Endodermal cell (in vitro differentiated cells): ENCODE measurements at regions not wholly inside any gene's neighbourhood (a gene's known extent, or its start where the extent isn't known, plus 50 kb on each side); places are given as distances from the start of the nearest gene placed in this dataset.

ENCODE experiments used
- DNase-seq: peaks from one replicate; pipeline ENCODE4 v3.0.0-alpha.2; 2017
- H3K27ac ChIP-seq: 2 replicates; pipeline ENCODE4 v1.5.1; 2013; ENCODE audit warnings: mild to moderate bottlenecking, low read depth, low read length, moderate library complexity
- H3K27me3 ChIP-seq: 2 replicates; pipeline ENCODE4 v1.6.1; 2013; ENCODE audit warnings: mild to moderate bottlenecking, low read length, moderate library complexity; ENCODE audit not compliant: insufficient read depth, control insufficient read depth, poor library complexity, severe bottlenecking
- H3K36me3 ChIP-seq: 2 replicates; pipeline ENCODE4 v1.7.0; 2013; ENCODE audit warnings: mild to moderate bottlenecking, low read length, moderate library complexity; ENCODE audit not compliant: control insufficient read depth, insufficient read depth
- H3K4me1 ChIP-seq: one replicate; pipeline ENCODE4 v1.7.0; 2013; ENCODE audit warnings: low read length; ENCODE audit not compliant: control insufficient read depth, insufficient read depth
- H3K4me3 ChIP-seq: 2 replicates; pipeline ENCODE4 v1.5.1; 2013; ENCODE audit warnings: mild to moderate bottlenecking, low read length, moderate library complexity
- H3K9ac ChIP-seq: 2 replicates; pipeline ENCODE4 v1.6.1; 2013; ENCODE audit warnings: mild to moderate bottlenecking, low read length, moderate library complexity; ENCODE audit not compliant: poor library complexity, severe bottlenecking; ENCODE audit errors: extremely low read depth
- H3K9me3 ChIP-seq: 2 replicates; pipeline ENCODE4 v1.6.1; 2013; ENCODE audit warnings: mild to moderate bottlenecking, low read length, moderate library complexity; ENCODE audit not compliant: control insufficient read depth
- H3K27ac Mint-ChIP-seq: 2 replicates; pipeline ENCODE4 v1.8.0; 2020; ENCODE audit warnings: mixed read lengths
- H3K27me3 Mint-ChIP-seq: 2 replicates; pipeline ENCODE4 v1.8.0; 2021; ENCODE audit warnings: mild to moderate bottlenecking, mixed read lengths; ENCODE audit not compliant: insufficient read depth
- H3K36me3 Mint-ChIP-seq: 2 replicates; pipeline ENCODE4 v1.8.0; 2020; ENCODE audit warnings: low read depth, mixed read lengths
- H3K4me1 Mint-ChIP-seq: 2 replicates; pipeline ENCODE4 v1.8.0; 2020; ENCODE audit warnings: mixed read lengths
- H3K4me3 Mint-ChIP-seq: 2 replicates; pipeline ENCODE4 v1.8.0; 2020; ENCODE audit warnings: mild to moderate bottlenecking, moderate library complexity, mixed read lengths
- H3K9me3 Mint-ChIP-seq: 2 replicates; pipeline ENCODE4 v1.8.0; 2020; ENCODE audit warnings: mild to moderate bottlenecking, mixed read lengths
- WGBS, 2 experiments: methylation state at CpG; one replicate each; pipeline versions ENCODE4 v1.1.5 to v1.1.7; 2013; ENCODE audit warnings: missing lambda C conversion rate in 2 of 2, mixed read lengths in 1 of 2; ENCODE audit not compliant: insufficient coverage in 1 of 2, insufficient read length in 1 of 2; 5-methylcytosine and 5-hydroxymethylcytosine counted together
- TF ChIP-seq, protein P1 (sequence below): fragments of 200-600 bp; sonication (generic); conservative IDR thresholded peaks from 2 replicates; pipeline ENCODE4 v1.5.0; 2021; ENCODE audit warnings: antibody characterized with exemption, mild to moderate bottlenecking

DNA sequence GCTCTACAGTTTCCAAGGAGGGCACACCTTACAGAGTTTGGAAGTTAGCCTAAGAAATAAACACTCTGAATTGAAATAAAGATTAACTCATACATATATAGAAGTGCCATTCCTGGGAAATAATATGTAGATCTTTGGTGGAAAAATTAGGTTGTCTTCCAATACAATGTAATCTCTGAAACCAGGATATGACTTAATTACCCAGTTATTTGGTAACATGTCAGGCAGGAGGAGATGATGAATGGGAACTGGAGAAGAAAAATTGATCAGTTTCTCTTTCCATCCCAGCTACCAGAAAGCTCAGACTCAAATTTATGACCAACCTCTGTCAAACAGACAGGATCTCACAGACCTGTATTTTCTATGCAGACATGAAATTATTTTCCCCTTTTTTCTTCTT is 215.2 kb upstream of the SNX2 start:
- H3K27me3 Mint-ChIP-seq = no peaks in the 10 kb centered on the region
- Histone ChIP-seq H3K4me1 (no peaks in the 10 kb centered on the region), H3K9me3 (peaks cover 5% of the 10 kb centered on the region), H3K27me3 (no peaks in the 10 kb centered on the region), H3K4me3 (no peak overlapping the region), H3K27ac (no peak overlapping the region), H3K36me3 (no peaks in the 10 kb centered on the region), H3K9ac (no peak overlapping the region)
- H3K4me1 Mint-ChIP-seq = peaks cover 9% of the 10 kb centered on the region
- no peak overlapping the region for H3K4me3 Mint-ChIP-seq
- DNase-seq = no peak
- H3K9me3 Mint-ChIP-seq = peaks cover 6% of the 10 kb centered on the region
- TF ChIP-seq, protein P1, sequence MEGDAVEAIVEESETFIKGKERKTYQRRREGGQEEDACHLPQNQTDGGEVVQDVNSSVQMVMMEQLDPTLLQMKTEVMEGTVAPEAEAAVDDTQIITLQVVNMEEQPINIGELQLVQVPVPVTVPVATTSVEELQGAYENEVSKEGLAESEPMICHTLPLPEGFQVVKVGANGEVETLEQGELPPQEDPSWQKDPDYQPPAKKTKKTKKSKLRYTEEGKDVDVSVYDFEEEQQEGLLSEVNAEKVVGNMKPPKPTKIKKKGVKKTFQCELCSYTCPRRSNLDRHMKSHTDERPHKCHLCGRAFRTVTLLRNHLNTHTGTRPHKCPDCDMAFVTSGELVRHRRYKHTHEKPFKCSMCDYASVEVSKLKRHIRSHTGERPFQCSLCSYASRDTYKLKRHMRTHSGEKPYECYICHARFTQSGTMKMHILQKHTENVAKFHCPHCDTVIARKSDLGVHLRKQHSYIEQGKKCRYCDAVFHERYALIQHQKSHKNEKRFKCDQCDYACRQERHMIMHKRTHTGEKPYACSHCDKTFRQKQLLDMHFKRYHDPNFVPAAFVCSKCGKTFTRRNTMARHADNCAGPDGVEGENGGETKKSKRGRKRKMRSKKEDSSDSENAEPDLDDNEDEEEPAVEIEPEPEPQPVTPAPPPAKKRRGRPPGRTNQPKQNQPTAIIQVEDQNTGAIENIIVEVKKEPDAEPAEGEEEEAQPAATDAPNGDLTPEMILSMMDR = no peak
- H3K36me3 Mint-ChIP-seq = no peaks in the 10 kb centered on the region
- no peak overlapping the region for H3K27ac Mint-ChIP-seq

DNA sequence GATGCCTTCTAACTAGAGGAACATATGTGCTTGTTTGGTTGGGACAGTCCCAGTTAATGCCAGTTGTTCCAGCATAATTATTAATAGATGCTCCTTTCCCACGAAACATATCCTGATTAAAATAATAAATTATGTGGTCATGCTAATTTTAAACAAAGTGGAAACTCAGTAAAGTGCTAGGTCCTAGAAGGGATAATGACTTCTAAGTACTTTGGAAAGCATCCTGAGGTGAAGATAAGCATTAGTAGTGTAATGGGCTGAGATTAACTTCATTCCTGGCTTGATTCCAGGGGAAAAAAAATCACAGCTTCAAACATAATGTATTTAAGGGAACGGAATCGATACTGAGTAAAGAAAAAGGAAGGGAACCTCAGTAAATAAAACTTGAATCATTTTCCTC is 213.7 kb upstream of the SNX2 start:
- H3K27ac Mint-ChIP-seq = no peak overlapping the region
- H3K4me1 Mint-ChIP-seq = peaks cover 13% of the 10 kb centered on the region

DNA sequence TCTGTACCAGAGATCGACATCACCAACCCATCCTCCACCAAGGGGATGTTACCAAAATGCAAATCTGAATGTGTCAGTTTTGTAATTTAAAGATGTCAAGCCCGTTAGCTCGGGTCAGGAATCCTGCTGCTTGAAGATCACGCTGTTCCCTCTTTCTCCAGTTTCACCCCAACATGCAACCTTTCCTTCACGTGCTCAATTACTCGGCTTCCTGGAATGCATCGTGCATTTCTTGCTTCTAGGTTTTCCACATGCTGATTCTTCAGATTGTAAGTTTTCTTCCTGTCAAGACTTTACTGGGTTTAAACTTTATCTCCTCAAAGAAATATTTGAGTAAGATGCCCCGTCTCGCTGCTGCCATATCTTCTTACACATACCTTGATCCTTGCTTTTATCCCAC is 209.5 kb upstream of the SNX2 start:
- TF ChIP-seq, protein P1 = no peak
- H3K4me3 ChIP-seq = no peak overlapping the region
- H3K36me3 ChIP-seq = no peaks in the 10 kb centered on the region
- no peaks in the 10 kb centered on the region for H3K4me1 ChIP-seq
- peaks cover 20% of the 10 kb centered on the region for H3K4me1 Mint-ChIP-seq
- H3K36me3 Mint-ChIP-seq = no peaks in the 10 kb centered on the region
- H3K9me3 Mint-ChIP-seq = no peaks in the 10 kb centered on the region
- H3K27me3 Mint-ChIP-seq = no peaks in the 10 kb centered on the region
- DNase-seq = no peak
- no peaks in the 10 kb centered on the region for H3K9me3 ChIP-seq
- no peak overlapping the region for H3K4me3 Mint-ChIP-seq
- H3K27me3 ChIP-seq = no peaks in the 10 kb centered on the region
- no peak overlapping the region for H3K27ac Mint-ChIP-seq
- WGBS, 2 experiments = 80 to 92% methylated on average over 8 to 9 of the region's 9 CpGs
- no peak overlapping the region for H3K27ac ChIP-seq
- H3K9ac ChIP-seq = no peak overlapping the region

More for the DNA sequence above, 213.7 kb upstream of the SNX2 start:
- DNase-seq = no peak
- Histone ChIP-seq H3K4me1 (no peaks in the 10 kb centered on the region), H3K27ac (no peak overlapping the region), H3K4me3 (no peak overlapping the region), H3K36me3 (no peaks in the 10 kb centered on the region), H3K9me3 (no peaks in the 10 kb centered on the region), H3K27me3 (no peaks in the 10 kb centered on the region), H3K9ac (no peak overlapping the region)
- Mint-ChIP-seq H3K27me3 (no peaks in the 10 kb centered on the region), H3K4me3 (no peak overlapping the region), H3K36me3 (no peaks in the 10 kb centered on the region), H3K9me3 (peaks cover 4% of the 10 kb centered on the region)
- TF ChIP-seq, protein P1 = no peak
- 82 to 100% methylated on average over 2 to 3 of the region's 3 CpGs for WGBS, 2 experiments
